Peyer's patch (tissue), 4 donors: ENCODE measurements at regions not wholly inside any gene's neighbourhood (a gene's known extent, or its start where the extent isn't known, plus 50 kb on each side); places are given as distances from the start of the nearest gene placed in this dataset.

Experiments
- DNase-seq, 3 donors: peaks; one replicate each; pipeline ENCODE4 v3.0.0-alpha.2; 2017 to 2019
- H3K27ac ChIP-seq, 4 donors: fragments of 200-600 bp; sonication (generic); one replicate each; pipeline ENCODE4 v1.5.1; 2016 to 2019
- H3K27me3 ChIP-seq, 2 donors: fragments of 200-600 bp; sonication (generic); one replicate each; pipeline ENCODE4 v1.5.1; 2019
- H3K36me3 ChIP-seq, 3 donors: fragments of 200-600 bp; sonication (generic); one replicate each; pipeline ENCODE4 v1.5.1; 2016 to 2019
- H3K4me1 ChIP-seq, 4 donors: fragments of 200-600 bp; sonication (generic); one replicate each; pipeline ENCODE4 v1.5.1; 2016 to 2019
- H3K4me3 ChIP-seq, 4 donors: fragments of 200-600 bp; sonication (generic); 1 replicate in 3 of 4; 2 replicates in 1 of 4; pipeline ENCODE4 v1.5.1; 2016 to 2019; ENCODE audit warnings: mild to moderate bottlenecking in 1 of 4
- H3K9me3 ChIP-seq, 4 donors: fragments of 200-600 bp; sonication (generic); one replicate each; pipeline ENCODE4 v1.5.1; 2016 to 2019; ENCODE audit warnings: mild to moderate bottlenecking in 1 of 4
- CTCF ChIP-seq, 6 experiments: fragments of 450-650 bp in 4 of 6; fragments of 200-600 bp in 2 of 6; sonication (generic) in 1 of 6; IDR thresholded peaks; one replicate each; pipeline ENCODE4 v1.5.1; 2017 to 2019; ENCODE audit warnings: antibody characterized with exemption in 6 of 6, mild to moderate bottlenecking in 3 of 6, moderate library complexity in 1 of 6
- POLR2A ChIP-seq, 2 donors: fragments of 450-650 bp; IDR thresholded peaks; one replicate each; pipeline ENCODE4 v1.5.1; 2017; ENCODE audit warnings: antibody characterized with exemption in 2 of 2, mild to moderate bottlenecking in 2 of 2, moderate library complexity in 2 of 2

GRCh38 chr16:86789621-86790051 lies 211.3 kb downstream of the FOXL1 start:
- Histone ChIP-seq H3K27me3 (no peaks in the 10 kb centered on the region), H3K36me3 (no peaks in the 10 kb centered on the region), H3K9me3 (no peaks in the 10 kb centered on the region), H3K4me1 (no peaks in the 10 kb centered on the region), H3K4me3 (no peak overlapping the region), H3K27ac (no peak overlapping the region)
- no peak for TF ChIP-seq POLR2A (IDR thresholded peaks at IDR 0.05)
- TF ChIP-seq CTCF (IDR thresholded peaks at IDR 0.05), result no peak
- no peak for DNase-seq

GRCh38 chr16:86791287-86792035 lies 213.1 kb downstream of the FOXL1 start:
- no peaks in the 10 kb centered on the region for H3K36me3 ChIP-seq
- H3K9me3 ChIP-seq, result no peaks in the 10 kb centered on the region
- H3K4me1 ChIP-seq, result no peaks in the 10 kb centered on the region
- no peaks in the 10 kb centered on the region for H3K27me3 ChIP-seq
- no peak overlapping the region for H3K27ac ChIP-seq
- no peak overlapping the region for H3K4me3 ChIP-seq
- no peak for DNase-seq
- TF ChIP-seq CTCF (IDR thresholded peaks at IDR 0.05) (no peak), POLR2A (IDR thresholded peaks at IDR 0.05) (no peak)

- Histone ChIP-seq H3K9me3 (no peaks in the 10 kb centered on the region), H3K4me3 (no peak overlapping the region), H3K27ac (no peak overlapping the region), H3K4me1 (no peaks in the 10 kb centered on the region), H3K36me3 (no peaks in the 10 kb centered on the region), H3K27me3 (no peaks in the 10 kb centered on the region)
- DNase-seq, result no peak
- TF ChIP-seq CTCF (IDR thresholded peaks at IDR 0.05), result no peak
- TF ChIP-seq POLR2A (IDR thresholded peaks at IDR 0.05), result no peak
Observed at GRCh38 chr16:86794216-86794864, 216.0 kb downstream of the FOXL1 start.

- no peaks in the 10 kb centered on the region for H3K4me1 ChIP-seq
- DNase-seq, result no peak
- no peaks in the 10 kb centered on the region for H3K9me3 ChIP-seq
- no peak for TF ChIP-seq POLR2A (IDR thresholded peaks at IDR 0.05)
- no peak for TF ChIP-seq CTCF (IDR thresholded peaks at IDR 0.05)
- H3K4me3 ChIP-seq, result no peak overlapping the region
- no peaks in the 10 kb centered on the region for H3K27me3 ChIP-seq
- H3K27ac ChIP-seq, result no peak overlapping the region
- H3K36me3 ChIP-seq, result no peaks in the 10 kb centered on the region
Observed at GRCh38 chr16:86797700-86798099, 219.4 kb downstream of the FOXL1 start.

- no peaks in the 10 kb centered on the region for H3K9me3 ChIP-seq
- no peak overlapping the region for H3K27ac ChIP-seq
- no peaks in the 10 kb centered on the region for H3K27me3 ChIP-seq
- no peaks in the 10 kb centered on the region for H3K4me1 ChIP-seq
- H3K36me3 ChIP-seq, result no peaks in the 10 kb centered on the region
- H3K4me3 ChIP-seq, result no peak overlapping the region
- DNase-seq, result no peak
- no peak for TF ChIP-seq CTCF (IDR thresholded peaks at IDR 0.05)
- no peak for TF ChIP-seq POLR2A (IDR thresholded peaks at IDR 0.05)
Observed at GRCh38 chr16:86798247-86799041, 220.1 kb downstream of the FOXL1 start.
